ENCODE measurements at regions not wholly inside any gene's neighbourhood (a gene's known extent, or its start where the extent isn't known, plus 50 kb on each side); places are given as distances from the start of the nearest gene placed in this dataset.

- Histone ChIP-seq H3K9me2 (ENCODE audit: insufficient read depth) (no peaks in the 10 kb centered on the region), H3K9me3 (ENCODE audit: low read depth) (no peaks in the 10 kb centered on the region), H3K4me3 (no peak overlapping the region), H3F3A (ENCODE audit: insufficient read depth) (no peaks in the 10 kb centered on the region), H3K36me3 (ENCODE audit: low read depth) (no peaks in the 10 kb centered on the region), H3K79me2 (ENCODE audit: insufficient read depth) (no peaks in the 10 kb centered on the region), H3K9ac (no peak overlapping the region), H2AFZ (no peak overlapping the region), H3K4me2 (ENCODE audit: unreplicated experiment) (no peak overlapping the region), H3K4me1 (ENCODE audit: insufficient read depth) (no peaks in the 10 kb centered on the region), H3K27me3 (replicated peaks; ENCODE audit: insufficient read depth) (no peaks in the 10 kb centered on the region), H3K27ac (no peak overlapping the region), H4K20me1 (ENCODE audit: insufficient read depth) (no peaks in the 10 kb centered on the region)
- WGBS, 2 experiments (ENCODE audit: low coverage in 1 of 2, low lambda C conversion rate in 2 of 2, missing lambda C conversion rate in 2 of 2) = 46 to 49% methylated on average over 7 of the region's 7 CpGs
- TF ChIP-seq EZH2 (IDR thresholded peaks at IDR 0.05; ENCODE audit: insufficient read depth, poor library complexity, severe bottlenecking) (no peak), EZH2phosphoT487 (IDR thresholded peaks at IDR 0.05; ENCODE audit: insufficient read depth, low read depth) (no peak)
- in situ Hi-C loops (cut with MboI) = no loop called here
- DNase-seq = no peak
Observed at GRCh38 chr15:93146196-93146595, 57.2 kb upstream of the RGMA start.

GRCh38 chr15:93144463-93145236 lies 55.6 kb upstream of the RGMA start:
- no peak overlapping the region for H3K4me3 ChIP-seq
- H3K27me3 ChIP-seq (replicated peaks; ENCODE audit: insufficient read depth) = no peaks in the 10 kb centered on the region
- no peaks in the 10 kb centered on the region for H3K9me2 ChIP-seq (ENCODE audit: insufficient read depth)
- H3K9me3 ChIP-seq (ENCODE audit: low read depth) = no peaks in the 10 kb centered on the region
- no peaks in the 10 kb centered on the region for H3K4me1 ChIP-seq (ENCODE audit: insufficient read depth)
- DNase-seq = no peak
- H2AFZ ChIP-seq = no peak overlapping the region
- no peak overlapping the region for H3K27ac ChIP-seq
- TF ChIP-seq EZH2phosphoT487 (IDR thresholded peaks at IDR 0.05; ENCODE audit: insufficient read depth, low read depth) = no peak
- no peak for TF ChIP-seq EZH2 (IDR thresholded peaks at IDR 0.05; ENCODE audit: insufficient read depth, poor library complexity, severe bottlenecking)
- H3K9ac ChIP-seq = no peak overlapping the region
- in situ Hi-C loops (cut with MboI) = no loop called here
- no peaks in the 10 kb centered on the region for H4K20me1 ChIP-seq (ENCODE audit: insufficient read depth)
- no peak overlapping the region for H3K4me2 ChIP-seq (ENCODE audit: unreplicated experiment)
- no peaks in the 10 kb centered on the region for H3K36me3 ChIP-seq (ENCODE audit: low read depth)
- H3K79me2 ChIP-seq (ENCODE audit: insufficient read depth) = no peaks in the 10 kb centered on the region
- WGBS, 2 experiments (ENCODE audit: low coverage in 1 of 2, low lambda C conversion rate in 2 of 2, missing lambda C conversion rate in 2 of 2) = 24 to 28% methylated on average over 10 of the region's 10 CpGs
- no peaks in the 10 kb centered on the region for H3F3A ChIP-seq (ENCODE audit: insufficient read depth)

DNA sequence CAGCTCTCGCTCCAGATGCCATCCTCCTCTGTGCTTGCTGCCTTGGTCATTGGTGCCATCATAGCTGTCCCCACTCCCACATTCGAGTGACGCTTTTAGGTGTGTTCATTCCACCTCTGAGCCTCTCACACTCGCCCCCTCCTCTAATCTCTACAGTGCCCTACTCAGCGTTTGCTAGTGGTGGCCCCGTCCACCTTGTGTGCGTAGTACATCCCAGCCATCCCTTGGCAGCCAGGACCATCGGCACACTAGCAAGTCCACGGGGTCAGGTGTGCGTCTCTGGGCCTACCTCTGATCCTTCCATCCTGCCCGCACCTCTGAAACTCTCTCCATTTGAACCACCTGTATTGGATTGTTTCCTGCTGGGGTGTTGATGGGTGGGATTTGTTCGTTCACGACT lies 54.2 kb upstream of the RGMA start:
- H2AFZ ChIP-seq = no peak overlapping the region
- 51 to 54% methylated on average over 13 of the region's 13 CpGs for WGBS, 2 experiments (ENCODE audit: low coverage in 1 of 2, low lambda C conversion rate in 2 of 2, missing lambda C conversion rate in 2 of 2)
- no peak overlapping the region for H3K4me3 ChIP-seq
- H4K20me1 ChIP-seq (ENCODE audit: insufficient read depth) = no peaks in the 10 kb centered on the region
- no peaks in the 10 kb centered on the region for H3K9me2 ChIP-seq (ENCODE audit: insufficient read depth)
- in situ Hi-C loops (cut with MboI) = no loop called here
- H3K4me2 ChIP-seq (ENCODE audit: unreplicated experiment) = no peak overlapping the region
- H3K79me2 ChIP-seq (ENCODE audit: insufficient read depth) = no peaks in the 10 kb centered on the region
- H3K9ac ChIP-seq = no peak overlapping the region
- no peaks in the 10 kb centered on the region for H3K27me3 ChIP-seq (replicated peaks; ENCODE audit: insufficient read depth)
- H3K4me1 ChIP-seq (ENCODE audit: insufficient read depth) = no peaks in the 10 kb centered on the region
- H3F3A ChIP-seq (ENCODE audit: insufficient read depth) = no peaks in the 10 kb centered on the region
- TF ChIP-seq EZH2phosphoT487 (IDR thresholded peaks at IDR 0.05; ENCODE audit: insufficient read depth, low read depth) (no peak), EZH2 (IDR thresholded peaks at IDR 0.05; ENCODE audit: insufficient read depth, poor library complexity, severe bottlenecking) (no peak)
- H3K9me3 ChIP-seq (ENCODE audit: low read depth) = no peaks in the 10 kb centered on the region
- H3K36me3 ChIP-seq (ENCODE audit: low read depth) = no peaks in the 10 kb centered on the region
- H3K27ac ChIP-seq = no peak overlapping the region
- DNase-seq = no peak

- H3K9ac ChIP-seq = no peak overlapping the region
- TF ChIP-seq EZH2 (IDR thresholded peaks at IDR 0.05; ENCODE audit: insufficient read depth, poor library complexity, severe bottlenecking) (no peak), EZH2phosphoT487 (IDR thresholded peaks at IDR 0.05; ENCODE audit: insufficient read depth, low read depth) (no peak)
- no peaks in the 10 kb centered on the region for H4K20me1 ChIP-seq (ENCODE audit: insufficient read depth)
- no peak overlapping the region for H2AFZ ChIP-seq
- H3K27me3 ChIP-seq (replicated peaks; ENCODE audit: insufficient read depth) = no peaks in the 10 kb centered on the region
- H3K36me3 ChIP-seq (ENCODE audit: low read depth) = no peaks in the 10 kb centered on the region
- no peak overlapping the region for H3K4me2 ChIP-seq (ENCODE audit: unreplicated experiment)
- H3F3A ChIP-seq (ENCODE audit: insufficient read depth) = no peaks in the 10 kb centered on the region
- no peaks in the 10 kb centered on the region for H3K9me3 ChIP-seq (ENCODE audit: low read depth)
- no peaks in the 10 kb centered on the region for H3K4me1 ChIP-seq (ENCODE audit: insufficient read depth)
- H3K4me3 ChIP-seq = no peak overlapping the region
- no peaks in the 10 kb centered on the region for H3K9me2 ChIP-seq (ENCODE audit: insufficient read depth)
- no peak for DNase-seq
- 43 to 46% methylated on average over 8 of the region's 8 CpGs for WGBS, 2 experiments (ENCODE audit: low coverage in 1 of 2, low lambda C conversion rate in 2 of 2, missing lambda C conversion rate in 2 of 2)
- H3K27ac ChIP-seq = no peak overlapping the region
- H3K79me2 ChIP-seq (ENCODE audit: insufficient read depth) = no peaks in the 10 kb centered on the region
- in situ Hi-C loops (cut with MboI) = no loop called here
Observed at GRCh38 chr15:93141371-93141794, 52.4 kb upstream of the RGMA start.
